Activated T-cell treated with anti-CD3 and anti-CD28 coated beads, Interleukin-2, amount 50 U/mL, for 4 hours (primary cell): ENCODE measurements at regions not wholly inside any gene's neighbourhood (a gene's known extent, or its start where the extent isn't known, plus 50 kb on each side); places are given as distances from the start of the nearest gene placed in this dataset.
"Not testable (repeated sequence)": the region's sequence is repeated elsewhere in the genome, so short reads cannot be mapped to it uniquely, and the experiment has no call there.

Experiments used
- ATAC-seq, 2 donors: fragments of 200-7000 bp; cut with Tn5 transposase; one replicate each; pipeline ENCODE4 v1.10.0; 2021
- DNase-seq: peaks from one replicate; pipeline ENCODE4 v3.0.0-alpha.2; 2020
- H3K27me3 Mint-ChIP-seq: one replicate; pipeline ENCODE4 v1.8.0; 2021; ENCODE audit warnings: low read depth, mixed read lengths
- H3K36me3 Mint-ChIP-seq: one replicate; pipeline ENCODE4 v1.8.0; 2022; ENCODE audit warnings: mixed read lengths; ENCODE audit not compliant: insufficient read depth
- H3K4me1 Mint-ChIP-seq: one replicate; pipeline ENCODE4 v1.8.0; 2021; ENCODE audit warnings: low read depth, mixed read lengths
- H3K4me3 Mint-ChIP-seq: one replicate; pipeline ENCODE4 v1.8.0; 2021; ENCODE audit warnings: mild to moderate bottlenecking, moderate library complexity, mixed read lengths
- H3K9me3 Mint-ChIP-seq: one replicate; pipeline ENCODE4 v1.8.0; 2021; ENCODE audit warnings: mixed read lengths

DNA sequence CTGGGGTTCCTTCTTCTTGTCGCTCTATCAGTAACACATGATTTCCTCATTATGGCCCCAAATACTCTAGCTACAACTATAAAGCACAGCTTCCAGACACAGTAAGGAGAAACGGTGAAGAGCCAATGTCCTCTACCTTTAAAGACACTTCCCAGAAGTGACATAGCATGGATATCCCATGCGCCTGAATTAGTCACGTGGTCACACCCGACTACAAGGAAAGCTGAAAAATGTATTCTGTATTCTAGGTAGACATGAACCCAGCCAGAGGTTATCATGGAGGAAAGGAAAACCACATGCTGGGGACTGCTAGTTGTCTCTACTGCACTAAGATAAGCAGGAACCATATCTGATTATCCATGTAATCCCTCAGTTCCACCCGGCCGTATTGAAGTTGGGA lies 244.3 kb downstream of the LMX1A start:
- DNase-seq, result no peak
- no peaks in the 10 kb centered on the region for H3K9me3 Mint-ChIP-seq
- ATAC-seq, result no peak
- H3K4me3 Mint-ChIP-seq, result no peak overlapping the region
- no peaks in the 10 kb centered on the region for H3K4me1 Mint-ChIP-seq
- H3K27me3 Mint-ChIP-seq, result peaks cover 14% of the 10 kb centered on the region
- H3K36me3 Mint-ChIP-seq, result no peaks in the 10 kb centered on the region

- peaks cover 4% of the 10 kb centered on the region for H3K27me3 Mint-ChIP-seq
- ATAC-seq, result no peak
- H3K4me1 Mint-ChIP-seq, result no peaks in the 10 kb centered on the region
- no peak overlapping the region for H3K4me3 Mint-ChIP-seq
- H3K36me3 Mint-ChIP-seq, result no peaks in the 10 kb centered on the region
- peaks cover 4% of the 10 kb centered on the region for H3K9me3 Mint-ChIP-seq
- no peak for DNase-seq
Observed at GRCh38 chr1:165109013-165109412, 247.5 kb downstream of the LMX1A start.

GRCh38 chr1:165092542-165093162 lies 263.9 kb downstream of the LMX1A start:
- not testable (repeated sequence) for H3K27me3 Mint-ChIP-seq, H3K4me3 Mint-ChIP-seq, DNase-seq, ATAC-seq, H3K36me3 Mint-ChIP-seq, H3K4me1 Mint-ChIP-seq
- H3K9me3 Mint-ChIP-seq, result peaks cover 24% of the 10 kb centered on the region

- no peaks in the 10 kb centered on the region for H3K27me3 Mint-ChIP-seq
- no peaks in the 10 kb centered on the region for H3K36me3 Mint-ChIP-seq
- no peaks in the 10 kb centered on the region for H3K4me1 Mint-ChIP-seq
- no peak for DNase-seq
- no peak for ATAC-seq
- H3K4me3 Mint-ChIP-seq, result no peak overlapping the region
- no peaks in the 10 kb centered on the region for H3K9me3 Mint-ChIP-seq
Observed at GRCh38 chr1:165080253-165080896, 276.1 kb downstream of the LMX1A start.

- H3K27me3 Mint-ChIP-seq, result no peaks in the 10 kb centered on the region
- H3K4me1 Mint-ChIP-seq, result no peaks in the 10 kb centered on the region
- H3K4me3 Mint-ChIP-seq, result no peak overlapping the region
- DNase-seq (no peak), ATAC-seq (no peak)
- no peaks in the 10 kb centered on the region for H3K36me3 Mint-ChIP-seq
- H3K9me3 Mint-ChIP-seq, result no peaks in the 10 kb centered on the region
Observed at GRCh38 chr1:165078391-165078790, 278.1 kb downstream of the LMX1A start.

- no peaks in the 10 kb centered on the region for H3K9me3 Mint-ChIP-seq
- DNase-seq (no peak), ATAC-seq (no peak)
- H3K36me3 Mint-ChIP-seq, result no peaks in the 10 kb centered on the region
- H3K4me3 Mint-ChIP-seq, result no peak overlapping the region
- H3K27me3 Mint-ChIP-seq, result no peaks in the 10 kb centered on the region
- H3K4me1 Mint-ChIP-seq, result no peaks in the 10 kb centered on the region
Observed at GRCh38 chr1:165075725-165076370, 280.7 kb downstream of the LMX1A start.

DNA sequence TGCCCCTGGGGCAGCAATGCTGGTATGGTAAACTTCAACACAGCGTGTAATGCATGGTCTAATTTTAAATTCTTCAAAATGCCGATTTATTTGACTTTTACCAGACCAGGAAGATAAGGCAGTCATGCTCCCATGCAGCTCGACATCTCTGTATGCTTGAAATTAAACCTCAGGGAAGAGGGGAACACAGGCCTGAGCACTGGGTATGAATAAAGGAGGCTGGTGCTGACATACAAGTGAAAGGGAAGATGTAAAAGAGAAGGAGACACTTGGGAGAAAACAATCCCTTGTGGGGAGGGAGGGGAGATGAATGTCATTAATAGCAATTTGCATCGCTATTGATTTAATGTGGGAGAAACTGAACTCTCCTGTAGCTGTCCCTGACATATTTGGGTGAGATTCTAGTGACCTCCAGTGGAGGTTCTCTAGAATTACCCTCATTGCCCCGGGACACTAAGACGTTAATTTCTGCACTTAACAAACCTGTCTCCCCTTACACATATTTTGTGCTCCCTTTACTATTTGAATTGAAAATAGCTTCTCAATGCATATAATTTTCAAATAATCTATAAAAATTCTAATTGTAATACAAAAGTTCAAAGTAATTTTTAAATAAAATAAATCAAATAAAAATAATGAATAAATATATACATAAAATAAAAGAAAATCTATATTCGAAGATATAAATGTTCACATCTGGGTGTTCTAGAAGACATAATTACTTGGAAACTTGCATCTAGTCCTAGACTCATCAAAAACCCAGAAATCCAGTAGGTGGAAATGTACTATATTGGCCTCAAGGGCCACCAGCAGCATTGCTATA lies 283.1 kb downstream of the LMX1A start:
- no peak overlapping the region for H3K4me3 Mint-ChIP-seq
- no peaks in the 10 kb centered on the region for H3K9me3 Mint-ChIP-seq
- no peak for DNase-seq
- H3K36me3 Mint-ChIP-seq, result no peaks in the 10 kb centered on the region
- no peak for ATAC-seq
- no peaks in the 10 kb centered on the region for H3K27me3 Mint-ChIP-seq
- H3K4me1 Mint-ChIP-seq, result no peaks in the 10 kb centered on the region

DNA sequence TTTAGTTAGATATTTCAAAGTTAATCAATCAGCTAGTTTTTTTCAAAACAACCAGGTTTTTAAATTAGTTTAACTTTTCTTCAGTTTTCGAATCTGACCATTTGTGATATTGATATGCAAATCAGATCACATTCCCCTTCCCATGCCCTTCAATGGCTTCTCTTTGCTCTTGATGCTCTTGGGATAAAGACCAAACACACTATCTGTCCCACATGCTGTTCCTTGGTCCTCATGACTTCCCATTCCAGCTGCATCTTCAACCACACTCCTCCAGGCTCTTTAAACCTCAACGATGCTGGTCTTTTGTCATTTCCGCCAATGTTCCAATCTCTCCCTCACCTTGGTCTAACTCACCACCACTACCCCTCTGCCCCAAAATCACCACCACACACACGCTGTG lies 285.8 kb downstream of the LMX1A start:
- H3K36me3 Mint-ChIP-seq, result no peaks in the 10 kb centered on the region
- H3K4me3 Mint-ChIP-seq, result no peak overlapping the region
- no peaks in the 10 kb centered on the region for H3K4me1 Mint-ChIP-seq
- H3K9me3 Mint-ChIP-seq, result no peaks in the 10 kb centered on the region
- no peak for ATAC-seq
- H3K27me3 Mint-ChIP-seq, result no peaks in the 10 kb centered on the region
- DNase-seq, result no peak

DNA sequence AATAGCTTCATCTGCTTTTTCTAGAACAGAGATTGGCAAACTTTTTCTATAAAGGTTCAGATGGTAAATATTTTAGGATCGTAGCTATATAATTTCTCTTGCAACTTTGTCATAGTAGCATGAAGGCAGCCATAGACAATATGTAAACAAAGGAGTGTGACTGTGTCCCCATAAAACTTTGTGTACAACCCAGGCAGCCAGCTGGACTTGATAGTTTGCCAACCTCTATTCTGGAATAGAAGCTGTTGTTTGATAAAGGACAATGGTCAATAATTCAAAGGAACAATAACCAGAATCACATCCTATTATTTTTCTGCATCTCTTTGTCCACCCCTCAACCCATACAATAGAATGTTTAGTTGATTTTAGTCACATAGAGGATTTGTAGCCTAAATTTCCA lies 286.7 kb downstream of the LMX1A start:
- H3K9me3 Mint-ChIP-seq, result no peaks in the 10 kb centered on the region
- ATAC-seq (no peak), DNase-seq (no peak)
- H3K4me3 Mint-ChIP-seq, result no peak overlapping the region
- H3K4me1 Mint-ChIP-seq, result no peaks in the 10 kb centered on the region
- H3K27me3 Mint-ChIP-seq, result no peaks in the 10 kb centered on the region
- no peaks in the 10 kb centered on the region for H3K36me3 Mint-ChIP-seq

DNA sequence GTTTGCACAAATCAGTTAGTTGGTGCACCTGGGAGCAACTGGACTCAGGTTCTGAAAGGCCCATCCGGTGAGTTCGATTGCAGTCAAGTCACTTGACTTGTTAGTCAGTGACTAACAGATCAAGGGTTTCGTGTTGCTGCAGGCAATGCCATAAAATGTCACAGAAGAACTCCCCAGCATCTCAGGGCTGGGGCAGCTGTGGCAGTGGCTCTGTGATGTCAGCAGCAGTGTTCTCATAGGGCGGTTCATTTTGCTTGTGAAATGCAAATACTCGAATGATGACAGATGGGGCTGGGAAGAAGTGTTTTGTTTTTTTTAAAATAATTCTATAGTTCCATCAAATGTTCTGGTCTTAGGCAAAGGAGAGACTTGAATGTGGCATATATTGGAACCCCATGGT lies 287.8 kb downstream of the LMX1A start:
- Mint-ChIP-seq H3K36me3 (no peaks in the 10 kb centered on the region), H3K9me3 (no peaks in the 10 kb centered on the region), H3K4me1 (no peaks in the 10 kb centered on the region), H3K4me3 (no peak overlapping the region), H3K27me3 (no peaks in the 10 kb centered on the region)
- DNase-seq (no peak), ATAC-seq (no peak)

GRCh38 chr1:165067829-165068228 lies 288.7 kb downstream of the LMX1A start:
- Mint-ChIP-seq H3K9me3 (no peaks in the 10 kb centered on the region), H3K27me3 (no peaks in the 10 kb centered on the region), H3K36me3 (no peaks in the 10 kb centered on the region), H3K4me3 (no peak overlapping the region), H3K4me1 (no peaks in the 10 kb centered on the region)
- no peak for ATAC-seq
- no peak for DNase-seq

GRCh38 chr1:165063181-165063965 lies 293.1 kb downstream of the LMX1A start:
- no peak overlapping the region for H3K4me3 Mint-ChIP-seq
- DNase-seq (no peak), ATAC-seq (no peak)
- no peaks in the 10 kb centered on the region for H3K9me3 Mint-ChIP-seq
- no peaks in the 10 kb centered on the region for H3K36me3 Mint-ChIP-seq
- no peaks in the 10 kb centered on the region for H3K4me1 Mint-ChIP-seq
- no peaks in the 10 kb centered on the region for H3K27me3 Mint-ChIP-seq

GRCh38 chr1:165062346-165062745 lies 294.2 kb downstream of the LMX1A start:
- no peak overlapping the region for H3K4me3 Mint-ChIP-seq

GRCh38 chr1:165060285-165060793 lies 296.2 kb downstream of the LMX1A start:
- Mint-ChIP-seq H3K9me3 (no peaks in the 10 kb centered on the region), H3K36me3 (no peaks in the 10 kb centered on the region), H3K27me3 (no peaks in the 10 kb centered on the region), H3K4me3 (no peak overlapping the region), H3K4me1 (no peaks in the 10 kb centered on the region)
- DNase-seq, result no peak
- ATAC-seq, result no peak

More at GRCh38 chr1:165062346-165062745, 294.2 kb downstream of the LMX1A start:
- Mint-ChIP-seq H3K9me3 (no peaks in the 10 kb centered on the region), H3K27me3 (no peaks in the 10 kb centered on the region), H3K36me3 (no peaks in the 10 kb centered on the region), H3K4me1 (no peaks in the 10 kb centered on the region)
- DNase-seq (no peak), ATAC-seq (no peak)
